Fibroblast of lung (primary cell): ENCODE measurements at regions not wholly inside any gene's neighbourhood (a gene's known extent, or its start where the extent isn't known, plus 50 kb on each side); places are given as distances from the start of the nearest gene placed in this dataset.

Source experiments
- DNase-seq, 2 donors: peaks; one replicate each; pipeline versions ENCODE4 v3.0.0 to v3.0.0-alpha.2; 2010; ENCODE audit warnings: low read depth in 2 of 2
- H2AFZ ChIP-seq: 2 replicates; pipeline ENCODE4 v1.5.1; 2012; ENCODE audit warnings: low read length, control low read depth, inconsistent platforms
- H3K27ac ChIP-seq: 2 replicates; pipeline ENCODE4 v1.5.1; 2011; ENCODE audit warnings: low read length, control low read depth; ENCODE audit not compliant: insufficient read depth
- H3K27me3 ChIP-seq: 2 replicates; pipeline ENCODE4 v1.5.1; 2011; ENCODE audit warnings: mild to moderate bottlenecking, low read length; ENCODE audit not compliant: control insufficient read depth, insufficient read depth
- H3K36me3 ChIP-seq: 2 replicates; pipeline ENCODE4 v1.5.1; 2011; ENCODE audit warnings: low read length; ENCODE audit not compliant: control insufficient read depth, insufficient read depth
- H3K4me1 ChIP-seq: 2 replicates; pipeline ENCODE4 v1.5.1; 2011; ENCODE audit warnings: low read length; ENCODE audit not compliant: control insufficient read depth, insufficient read depth; ENCODE audit errors: extremely low read depth
- H3K4me2 ChIP-seq: 2 replicates; pipeline ENCODE4 v1.5.1; 2011; ENCODE audit warnings: low read length, control low read depth; ENCODE audit not compliant: insufficient read depth; ENCODE audit errors: extremely low read depth
- H3K4me3 ChIP-seq, 4 experiments: fragments of 200-600 bp in 1 of 4; sonication (generic) in 1 of 4; replicated peaks in 1 of 4; 2 replicates each; pipeline ENCODE4 v1.5.1; 2011 to 2016; ENCODE audit warnings: low read length in 4 of 4, low read depth in 3 of 4, mild to moderate bottlenecking in 3 of 4, control low read depth in 2 of 4, inconsistent platforms in 1 of 4, mixed read lengths in 1 of 4; ENCODE audit not compliant: insufficient read depth in 1 of 4; ENCODE audit errors: control extremely low read depth in 1 of 4
- H3K79me2 ChIP-seq: 2 replicates; pipeline ENCODE4 v1.5.1; 2012; ENCODE audit warnings: mild to moderate bottlenecking, low read length, inconsistent platforms; ENCODE audit not compliant: control insufficient read depth, insufficient read depth
- H3K9ac ChIP-seq: 2 replicates; pipeline ENCODE4 v1.5.1; 2011; ENCODE audit warnings: mild to moderate bottlenecking, low read length, control low read depth; ENCODE audit not compliant: insufficient read depth
- H3K9me3 ChIP-seq: 2 replicates; pipeline ENCODE4 v1.5.1; 2012; ENCODE audit warnings: low read depth, low read length; ENCODE audit not compliant: control insufficient read depth, insufficient read depth
- H4K20me1 ChIP-seq: 2 replicates; pipeline ENCODE4 v1.5.1; 2011; ENCODE audit warnings: low read length; ENCODE audit not compliant: control insufficient read depth, insufficient read depth; ENCODE audit errors: extremely low read depth
- EZH2 ChIP-seq: IDR thresholded peaks from 2 replicates; pipeline ENCODE4 v1.5.1; 2012; ENCODE audit warnings: low read length, control low read depth, mild to moderate bottlenecking; ENCODE audit errors: missing control alignments
- TF ChIP-seq, protein P1 (sequence below), 2 donors: IDR thresholded peaks in 1 of 2; conservative IDR thresholded peaks in 1 of 2; 1 replicate in 1 of 2; 2 replicates in 1 of 2; pipeline ENCODE4 v1.5.1; 2011 to 2012; ENCODE audit warnings: low read length in 2 of 2, control low read depth in 1 of 2, inconsistent platforms in 1 of 2, low read depth in 1 of 2, mild to moderate bottlenecking in 1 of 2

DNA sequence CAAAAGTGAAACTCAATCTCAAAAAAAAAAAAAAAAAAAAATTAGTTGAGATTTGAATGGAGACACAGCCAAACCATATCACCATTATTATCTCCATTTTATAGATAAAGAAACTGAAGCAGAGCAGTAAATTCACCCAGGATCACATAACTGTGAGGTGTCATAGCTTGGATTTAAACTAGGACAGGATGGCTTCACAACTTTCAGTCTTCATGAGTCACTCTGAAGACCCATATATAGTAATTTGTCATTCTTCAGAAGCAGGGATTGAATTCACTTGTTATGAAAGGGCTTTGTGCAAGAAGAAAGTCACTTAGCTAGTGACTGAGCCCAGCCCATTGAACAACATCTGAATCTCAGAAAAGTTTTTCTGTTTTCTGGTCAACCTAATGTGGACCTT is 60.5 kb upstream of the LRIG1 start:
- H3K27me3 ChIP-seq: no peaks in the 10 kb centered on the region
- no peaks in the 10 kb centered on the region for H3K4me1 ChIP-seq
- H3K36me3 ChIP-seq: no peaks in the 10 kb centered on the region
- DNase-seq: peak in 1 of 2 donors; percentile 44
- H3K79me2 ChIP-seq: no peaks in the 10 kb centered on the region
- no peak overlapping the region for H3K4me2 ChIP-seq
- H4K20me1 ChIP-seq: no peaks in the 10 kb centered on the region
- H3K9me3 ChIP-seq: no peaks in the 10 kb centered on the region
- H3K27ac ChIP-seq: no peak overlapping the region
- H3K4me3 ChIP-seq: no peak overlapping the region
- no peak overlapping the region for H2AFZ ChIP-seq
- no peak overlapping the region for H3K9ac ChIP-seq
- TF ChIP-seq, protein P1, sequence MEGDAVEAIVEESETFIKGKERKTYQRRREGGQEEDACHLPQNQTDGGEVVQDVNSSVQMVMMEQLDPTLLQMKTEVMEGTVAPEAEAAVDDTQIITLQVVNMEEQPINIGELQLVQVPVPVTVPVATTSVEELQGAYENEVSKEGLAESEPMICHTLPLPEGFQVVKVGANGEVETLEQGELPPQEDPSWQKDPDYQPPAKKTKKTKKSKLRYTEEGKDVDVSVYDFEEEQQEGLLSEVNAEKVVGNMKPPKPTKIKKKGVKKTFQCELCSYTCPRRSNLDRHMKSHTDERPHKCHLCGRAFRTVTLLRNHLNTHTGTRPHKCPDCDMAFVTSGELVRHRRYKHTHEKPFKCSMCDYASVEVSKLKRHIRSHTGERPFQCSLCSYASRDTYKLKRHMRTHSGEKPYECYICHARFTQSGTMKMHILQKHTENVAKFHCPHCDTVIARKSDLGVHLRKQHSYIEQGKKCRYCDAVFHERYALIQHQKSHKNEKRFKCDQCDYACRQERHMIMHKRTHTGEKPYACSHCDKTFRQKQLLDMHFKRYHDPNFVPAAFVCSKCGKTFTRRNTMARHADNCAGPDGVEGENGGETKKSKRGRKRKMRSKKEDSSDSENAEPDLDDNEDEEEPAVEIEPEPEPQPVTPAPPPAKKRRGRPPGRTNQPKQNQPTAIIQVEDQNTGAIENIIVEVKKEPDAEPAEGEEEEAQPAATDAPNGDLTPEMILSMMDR (conservative IDR thresholded peaks at IDR 0.05 in 1 of 2, IDR thresholded peaks at IDR 0.05 in 1 of 2; ENCODE audit: low read depth in 1 of 2, low read length in 2 of 2): no peak
- TF ChIP-seq EZH2: no peak

DNA sequence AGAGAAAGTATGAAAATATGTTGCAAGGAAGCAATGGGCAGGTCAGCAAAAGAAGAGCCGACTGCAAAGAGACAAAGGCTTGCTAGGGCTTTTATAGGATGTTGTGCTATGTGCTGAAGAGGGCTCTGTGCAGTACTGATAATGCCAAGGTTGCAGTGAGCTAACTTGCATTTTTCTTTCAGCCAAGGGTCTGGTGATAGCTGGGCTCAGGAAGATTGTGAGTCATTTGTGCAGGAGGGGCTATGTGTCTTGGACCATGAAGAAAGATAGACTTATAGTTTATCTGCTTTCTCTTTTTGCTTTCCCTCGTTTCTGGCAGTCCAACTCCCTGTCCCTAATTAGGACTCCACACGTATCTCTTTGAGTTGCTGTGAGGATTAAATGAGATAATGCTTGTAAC is 64.5 kb upstream of the LRIG1 start:
- Histone ChIP-seq H3K4me2 (no peak overlapping the region), H2AFZ (no peak overlapping the region), H3K9ac (no peak overlapping the region), H3K36me3 (no peaks in the 10 kb centered on the region), H3K4me1 (no peaks in the 10 kb centered on the region), H3K79me2 (no peaks in the 10 kb centered on the region), H3K4me3 (no peak overlapping the region), H3K9me3 (no peaks in the 10 kb centered on the region), H3K27me3 (no peaks in the 10 kb centered on the region), H4K20me1 (no peaks in the 10 kb centered on the region), H3K27ac (no peak overlapping the region)
- TF ChIP-seq, protein P1 (conservative IDR thresholded peaks at IDR 0.05 in 1 of 2, IDR thresholded peaks at IDR 0.05 in 1 of 2; ENCODE audit: low read depth in 1 of 2, low read length in 2 of 2): no peak
- no peak for TF ChIP-seq EZH2
- DNase-seq: peak in 1 of 2 donors; percentile 53

DNA sequence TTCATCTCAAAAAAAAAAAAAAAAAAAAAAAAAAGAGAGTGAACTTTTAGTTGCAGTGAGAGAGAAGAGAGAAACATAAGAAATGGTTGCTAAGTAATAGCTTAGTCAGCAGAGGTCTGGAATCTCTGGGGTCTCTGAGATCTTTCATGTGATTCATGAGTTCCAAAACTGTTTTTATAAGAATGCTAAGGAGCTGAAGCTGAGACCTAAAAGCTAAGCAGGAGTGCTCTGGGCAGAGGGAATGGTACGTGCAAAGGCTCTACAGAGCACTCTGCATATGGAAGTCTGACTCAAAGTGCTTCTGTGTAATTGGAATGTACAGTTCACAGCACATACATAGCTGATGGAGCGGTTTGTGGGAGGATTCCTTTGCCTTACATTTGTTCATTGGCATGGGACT is 66.3 kb upstream of the LRIG1 start:
- no peak overlapping the region for H2AFZ ChIP-seq
- no peaks in the 10 kb centered on the region for H3K27me3 ChIP-seq
- H3K36me3 ChIP-seq: no peaks in the 10 kb centered on the region
- no peaks in the 10 kb centered on the region for H3K4me1 ChIP-seq
- TF ChIP-seq EZH2: no peak
- TF ChIP-seq, protein P1 (conservative IDR thresholded peaks at IDR 0.05 in 1 of 2, IDR thresholded peaks at IDR 0.05 in 1 of 2; ENCODE audit: low read depth in 1 of 2, low read length in 2 of 2): no peak
- H3K79me2 ChIP-seq: no peaks in the 10 kb centered on the region
- no peak overlapping the region for H3K27ac ChIP-seq
- no peak overlapping the region for H3K4me3 ChIP-seq
- H4K20me1 ChIP-seq: no peaks in the 10 kb centered on the region
- no peak overlapping the region for H3K4me2 ChIP-seq
- DNase-seq: peak; percentile 31 to 94
- H3K9ac ChIP-seq: no peak overlapping the region
- H3K9me3 ChIP-seq: no peaks in the 10 kb centered on the region
